GM12875 (cell line): ENCODE measurements at regions not wholly inside any gene's neighbourhood (a gene's known extent, or its start where the extent isn't known, plus 50 kb on each side); places are given as distances from the start of the nearest gene placed in this dataset.

Source experiments
- H3K4me3 ChIP-seq: one replicate; pipeline ENCODE4 v1.5.1; 2011; ENCODE audit warnings: low read depth, low read length, control low read depth
- CTCF ChIP-seq: IDR thresholded peaks from 2 replicates; pipeline ENCODE4 v1.5.1; 2011; ENCODE audit warnings: low read depth, mild to moderate bottlenecking, control low read depth, inconsistent platforms, low read length, moderate library complexity, borderline replicate concordance; ENCODE audit not compliant: insufficient read depth

GRCh38 chr10:57962839-57963238, 304.9 kb downstream of the IPMK start:
- no peak for TF ChIP-seq CTCF
- no peak overlapping the region for H3K4me3 ChIP-seq

- H3K4me3 ChIP-seq, result no peak overlapping the region
- no peak for TF ChIP-seq CTCF
These were observed 306.2 kb downstream of the IPMK start for GRCh38 chr10:57961487-57961886.

- no peak overlapping the region for H3K4me3 ChIP-seq
- no peak for TF ChIP-seq CTCF
These were observed 307.3 kb downstream of the IPMK start for GRCh38 chr10:57960406-57960805.

GRCh38 chr10:57959318-57960006, 308.2 kb downstream of the IPMK start:
- TF ChIP-seq CTCF, result no peak
- no peak overlapping the region for H3K4me3 ChIP-seq

GRCh38 chr10:57955076-57955475, 312.6 kb downstream of the IPMK start:
- no peak for TF ChIP-seq CTCF

GRCh38 chr10:57952741-57953140, 315.0 kb downstream of the IPMK start:
- no peak for TF ChIP-seq CTCF
- H3K4me3 ChIP-seq, result no peak overlapping the region

More at GRCh38 chr10:57955076-57955475, 312.6 kb downstream of the IPMK start:
- no peak overlapping the region for H3K4me3 ChIP-seq

GRCh38 chr10:57950442-57950974, 317.2 kb downstream of the IPMK start:
- TF ChIP-seq CTCF, result no peak
- no peak overlapping the region for H3K4me3 ChIP-seq
